Esophagus (tissue), 2 donors: ENCODE measurements at regions not wholly inside any gene's neighbourhood (a gene's known extent, or its start where the extent isn't known, plus 50 kb on each side); places are given as distances from the start of the nearest gene placed in this dataset.

Source experiments
- H3K27ac ChIP-seq, 2 donors: one replicate each; pipeline ENCODE4 v1.5.1; 2013; ENCODE audit warnings: low read depth in 2 of 2, mild to moderate bottlenecking in 2 of 2, inconsistent platforms in 1 of 2, low read length in 1 of 2, moderate library complexity in 1 of 2
- H3K27me3 ChIP-seq, 2 donors: one replicate each; pipeline ENCODE4 v1.6.1; 2013; ENCODE audit warnings: low read length in 2 of 2, control low read depth in 1 of 2, mild to moderate bottlenecking in 1 of 2; ENCODE audit not compliant: insufficient read depth in 2 of 2, control insufficient read depth in 1 of 2
- H3K36me3 ChIP-seq, 2 donors: one replicate each; pipeline ENCODE4 v1.6.1; 2013; ENCODE audit warnings: low read length in 1 of 2; ENCODE audit not compliant: control insufficient read depth in 2 of 2, insufficient read depth in 2 of 2
- H3K4me1 ChIP-seq, 2 donors: one replicate each; pipeline ENCODE4 v1.6.1; 2013; ENCODE audit warnings: low read length in 1 of 2; ENCODE audit not compliant: control insufficient read depth in 2 of 2, insufficient read depth in 2 of 2
- H3K4me3 ChIP-seq, 2 donors: one replicate each; pipeline ENCODE4 v1.5.1; 2013; ENCODE audit warnings: low read length in 2 of 2, mild to moderate bottlenecking in 2 of 2, low read depth in 1 of 2, moderate library complexity in 1 of 2
- H3K9me3 ChIP-seq, 2 donors: one replicate each; pipeline ENCODE4 v1.6.1; 2013; ENCODE audit warnings: mild to moderate bottlenecking in 2 of 2, low read depth in 1 of 2, low read length in 1 of 2, moderate library complexity in 1 of 2; ENCODE audit not compliant: control insufficient read depth in 2 of 2, insufficient read depth in 1 of 2
- WGBS, 2 donors: extraction: QIAGEN DNeasy Blood & Tissue Kit; methylation state at CpG; one replicate each; pipeline ENCODE4 v1.1.7; 2013; 5-methylcytosine and 5-hydroxymethylcytosine counted together
- donor health status: healthy with polysubstance abuse.
- donor health status: Bipolar disorder and iron deficiency.

DNA sequence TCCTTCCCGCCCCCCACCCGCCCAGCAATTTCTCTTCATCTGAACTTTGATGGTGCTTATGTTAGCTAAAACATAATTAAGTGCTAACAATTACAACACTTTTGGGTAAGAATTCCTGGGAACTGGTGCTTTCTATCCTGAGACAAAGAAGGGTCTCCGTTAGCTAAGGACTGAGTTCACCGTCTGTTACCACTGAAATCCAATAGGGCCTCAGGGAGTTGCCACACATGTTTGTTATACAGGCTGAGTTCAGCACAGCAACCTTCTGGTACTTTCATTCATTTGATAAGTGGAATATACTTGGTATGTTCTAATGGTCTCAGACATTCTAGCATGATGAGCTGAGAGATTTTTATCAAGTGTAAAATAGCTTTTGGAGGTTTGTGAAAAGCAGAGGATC is 437.9 kb downstream of the EFNA5 start:
- Histone ChIP-seq H3K4me3 (no peak overlapping the region), H3K9me3 (no peaks in the 10 kb centered on the region), H3K27ac (no peak overlapping the region), H3K4me1 (no peaks in the 10 kb centered on the region), H3K36me3 (no peaks in the 10 kb centered on the region), H3K27me3 (no peaks in the 10 kb centered on the region)
- 82 to 91% methylated on average over 4 of the region's 4 CpGs for WGBS, 2 donors

DNA sequence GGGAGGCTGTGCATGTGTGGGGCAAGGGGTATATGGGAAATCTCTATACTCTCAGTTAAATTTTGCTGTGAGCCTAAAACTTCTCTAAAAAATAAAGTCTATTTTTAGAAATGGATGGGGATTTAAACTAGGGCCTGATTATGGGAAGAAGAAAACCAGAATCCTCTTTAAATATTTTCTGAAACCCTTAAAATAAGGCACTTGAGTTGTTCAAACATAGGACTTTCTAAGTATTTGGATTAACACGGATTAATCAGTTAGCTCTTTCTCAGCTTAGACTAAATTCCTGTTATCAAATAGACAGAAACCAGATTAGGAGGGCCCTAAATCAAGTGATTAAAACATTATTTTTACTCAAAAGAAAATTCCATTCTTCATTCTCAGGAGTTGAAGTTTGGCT is 438.4 kb downstream of the EFNA5 start:
- H3K9me3 ChIP-seq: no peaks in the 10 kb centered on the region
- WGBS, 2 donors: 72 to 87% methylated on average over 1 of the region's 1 CpG
- H3K27ac ChIP-seq: no peak overlapping the region
- H3K27me3 ChIP-seq: no peaks in the 10 kb centered on the region
- H3K36me3 ChIP-seq: no peaks in the 10 kb centered on the region
- no peak overlapping the region for H3K4me3 ChIP-seq
- H3K4me1 ChIP-seq: no peaks in the 10 kb centered on the region

DNA sequence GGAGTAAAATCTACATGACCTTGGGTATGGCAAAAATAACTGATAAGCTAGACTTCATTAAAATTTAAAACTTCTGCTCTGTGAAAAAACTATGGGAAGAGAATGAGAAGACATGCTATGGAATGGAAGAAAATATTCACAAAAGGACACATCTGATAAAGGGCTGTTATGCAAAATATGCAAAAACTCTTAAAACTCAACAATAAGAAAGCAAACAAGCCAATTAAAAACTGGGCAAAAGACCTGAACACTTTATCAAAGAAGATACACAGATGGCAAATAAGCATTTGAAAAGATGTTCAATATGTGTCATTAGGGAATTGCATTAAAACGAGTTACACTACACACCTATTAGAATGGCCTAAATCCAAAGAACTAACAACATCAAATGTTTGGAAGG is 439.5 kb downstream of the EFNA5 start:
- no peaks in the 10 kb centered on the region for H3K9me3 ChIP-seq
- WGBS, 2 donors: 69 to 71% methylated on average over 1 of the region's 1 CpG
- no peaks in the 10 kb centered on the region for H3K27me3 ChIP-seq
- H3K36me3 ChIP-seq: no peaks in the 10 kb centered on the region
- no peak overlapping the region for H3K4me3 ChIP-seq
- no peaks in the 10 kb centered on the region for H3K4me1 ChIP-seq
- H3K27ac ChIP-seq: no peak overlapping the region

DNA sequence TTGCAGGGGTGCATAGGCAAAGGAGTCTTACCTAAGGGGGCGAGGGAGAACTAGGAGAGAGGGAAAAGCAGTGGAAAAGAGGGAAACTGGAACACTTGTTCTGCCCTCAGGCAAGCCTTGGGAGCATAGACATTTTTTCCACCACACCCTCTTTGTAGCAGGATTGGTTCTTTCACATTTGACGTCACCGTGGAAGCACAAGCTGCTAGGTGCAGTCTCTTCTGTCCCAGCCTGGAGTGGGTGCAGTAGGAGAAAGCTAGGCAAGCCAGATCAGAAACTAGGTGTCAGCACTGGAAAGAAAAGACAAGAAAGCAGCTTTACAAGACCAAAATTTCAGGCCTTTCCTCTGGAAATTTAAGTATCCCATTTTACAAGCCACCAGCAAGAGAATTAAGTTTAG is 440.4 kb downstream of the EFNA5 start:
- H3K9me3 ChIP-seq: no peaks in the 10 kb centered on the region
- WGBS, 2 donors: 71 to 87% methylated on average over 3 of the region's 3 CpGs
- no peak overlapping the region for H3K27ac ChIP-seq
- H3K4me1 ChIP-seq: no peaks in the 10 kb centered on the region
- no peaks in the 10 kb centered on the region for H3K27me3 ChIP-seq
- no peaks in the 10 kb centered on the region for H3K36me3 ChIP-seq
- no peak overlapping the region for H3K4me3 ChIP-seq

DNA sequence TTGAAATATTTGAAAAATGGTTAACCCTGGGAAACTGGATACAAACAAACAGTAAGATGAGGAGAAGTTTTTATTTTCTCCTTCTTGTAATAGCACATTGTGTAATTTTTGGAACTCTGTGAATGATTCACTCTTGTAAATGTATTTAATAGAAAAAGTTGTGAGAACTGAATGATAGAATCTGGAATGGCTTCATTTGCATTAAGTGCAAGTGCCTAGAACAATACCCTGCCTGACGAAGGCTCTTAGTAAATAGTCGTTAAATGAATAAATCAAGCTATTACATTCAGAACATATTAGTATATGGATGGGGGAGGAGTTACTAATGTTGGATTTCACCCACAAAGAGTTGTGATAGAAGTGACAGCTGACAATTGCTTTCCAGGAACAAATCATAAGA is 442.5 kb downstream of the EFNA5 start:
- no peaks in the 10 kb centered on the region for H3K27me3 ChIP-seq
- H3K27ac ChIP-seq: no peak overlapping the region
- no peaks in the 10 kb centered on the region for H3K36me3 ChIP-seq
- no peak overlapping the region for H3K4me3 ChIP-seq
- no peaks in the 10 kb centered on the region for H3K4me1 ChIP-seq
- H3K9me3 ChIP-seq: no peaks in the 10 kb centered on the region
- 90 to 94% methylated on average over 2 of the region's 2 CpGs for WGBS, 2 donors

DNA sequence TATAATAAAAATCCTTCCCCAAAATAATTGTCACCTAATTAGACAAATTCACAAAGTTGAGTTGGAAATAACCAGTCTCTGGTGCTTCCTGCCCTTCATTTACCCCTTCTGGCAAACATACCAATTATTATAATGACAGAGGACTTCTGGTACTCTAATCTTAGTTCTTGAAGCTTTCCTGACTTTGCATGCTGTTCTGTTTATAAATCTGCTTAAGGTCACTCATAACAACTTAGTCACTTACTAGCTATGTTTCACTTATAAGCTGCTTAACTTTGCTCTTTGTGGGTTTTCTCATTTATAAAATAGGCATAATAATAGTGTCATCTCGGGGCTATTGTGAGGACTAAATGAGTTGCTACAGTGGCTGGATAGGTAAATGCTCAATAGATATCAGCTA is 446.5 kb downstream of the EFNA5 start:
- Histone ChIP-seq H3K4me1 (no peaks in the 10 kb centered on the region), H3K4me3 (no peak overlapping the region), H3K27me3 (no peaks in the 10 kb centered on the region), H3K36me3 (no peaks in the 10 kb centered on the region), H3K27ac (no peak overlapping the region), H3K9me3 (peaks cover 0 to 2% of the 10 kb centered on the region in 2 donors)
- 51 to 55% methylated on average over 1 of the region's 1 CpG for WGBS, 2 donors

DNA sequence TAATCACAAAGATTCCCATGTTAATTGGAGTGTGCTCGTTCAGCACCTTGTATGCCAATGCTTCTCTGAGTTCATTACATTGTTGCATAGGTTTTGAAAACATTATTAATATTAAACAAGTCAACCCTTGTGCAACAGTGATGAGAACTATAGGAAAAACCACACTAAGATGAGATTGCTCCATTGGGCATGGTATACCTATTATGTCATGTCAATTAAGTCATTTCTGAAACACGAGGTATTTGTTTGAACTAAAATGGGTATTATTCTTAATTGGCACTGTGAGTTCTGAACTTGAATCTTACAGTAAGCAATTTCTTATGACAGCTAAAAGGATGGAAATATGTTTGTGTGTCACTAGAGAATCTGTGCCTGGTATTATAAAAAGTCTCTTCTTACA is 447.7 kb downstream of the EFNA5 start:
- Histone ChIP-seq H3K4me3 (no peak overlapping the region), H3K9me3 (peaks cover 0 to 2% of the 10 kb centered on the region in 2 donors), H3K27ac (no peak overlapping the region), H3K36me3 (no peaks in the 10 kb centered on the region), H3K4me1 (no peaks in the 10 kb centered on the region), H3K27me3 (no peaks in the 10 kb centered on the region)
- 75 to 84% methylated on average over 2 of the region's 2 CpGs for WGBS, 2 donors

DNA sequence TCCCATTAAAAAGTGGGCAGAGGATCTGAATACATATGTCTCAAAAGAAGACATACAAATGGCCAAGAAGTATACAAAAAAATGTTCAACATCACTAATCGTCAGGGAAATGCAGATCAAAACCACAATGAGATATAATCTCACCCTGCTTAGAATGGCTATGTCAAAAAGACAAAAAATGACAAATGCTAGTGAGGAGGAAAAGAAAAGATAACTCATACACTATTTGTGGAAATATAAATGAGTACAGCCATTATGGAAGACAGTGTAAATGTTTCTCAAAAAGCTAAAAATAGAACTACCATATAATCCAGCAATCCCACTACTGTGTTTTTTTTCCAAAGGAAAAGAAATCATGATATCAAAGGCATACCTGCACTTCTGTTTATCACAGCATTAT is 450.7 kb downstream of the EFNA5 start:
- Histone ChIP-seq H3K36me3 (no peaks in the 10 kb centered on the region), H3K9me3 (peaks cover 0 to 2% of the 10 kb centered on the region in 2 donors), H3K27me3 (no peaks in the 10 kb centered on the region), H3K4me3 (no peak overlapping the region), H3K27ac (no peak overlapping the region), H3K4me1 (peaks cover 0 to 5% of the 10 kb centered on the region in 2 donors)
- WGBS, 2 donors: 53 to 63% methylated on average over 1 of the region's 1 CpG

DNA sequence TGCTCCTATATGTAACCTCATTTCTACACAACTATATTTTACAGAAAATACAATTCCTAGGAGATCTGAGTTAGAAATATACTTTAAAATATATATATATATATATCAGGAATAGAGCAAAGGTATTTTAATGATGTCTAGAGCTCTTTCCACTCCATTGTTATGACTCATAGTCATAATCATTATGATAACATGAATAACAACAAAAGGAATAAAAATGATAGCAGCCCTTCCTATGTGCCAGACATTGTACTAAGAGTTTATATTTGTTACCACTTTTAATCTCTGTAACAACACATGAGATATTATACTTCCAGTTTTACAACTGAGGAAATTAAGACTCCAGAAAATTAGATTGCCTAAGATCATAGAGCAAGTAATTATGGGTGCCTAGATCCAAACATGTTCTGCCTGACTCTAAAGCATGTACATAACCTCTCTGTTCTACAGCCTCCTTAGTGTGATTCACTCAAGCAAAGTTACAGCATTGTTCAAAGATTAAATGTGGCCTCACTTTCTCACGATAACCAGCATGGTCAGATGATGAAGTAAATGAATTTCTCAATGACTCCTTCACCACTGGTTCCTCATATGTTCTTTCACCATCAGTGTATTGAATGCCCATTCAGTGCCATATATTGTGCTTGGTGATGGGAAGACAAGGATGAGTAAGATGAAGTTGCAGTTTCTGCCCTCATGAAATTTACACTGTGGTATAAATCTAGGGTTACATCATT is 452.1 kb downstream of the EFNA5 start:
- H3K4me1 ChIP-seq: peaks cover 0 to 5% of the 10 kb centered on the region in 2 donors
- 61 to 65% methylated on average over 1 of the region's 1 CpG for WGBS, 2 donors
- H3K27me3 ChIP-seq: no peaks in the 10 kb centered on the region
- no peaks in the 10 kb centered on the region for H3K36me3 ChIP-seq
- H3K27ac ChIP-seq: no peak overlapping the region
- H3K9me3 ChIP-seq: peaks cover 0 to 2% of the 10 kb centered on the region in 2 donors
- H3K4me3 ChIP-seq: no peak overlapping the region

DNA sequence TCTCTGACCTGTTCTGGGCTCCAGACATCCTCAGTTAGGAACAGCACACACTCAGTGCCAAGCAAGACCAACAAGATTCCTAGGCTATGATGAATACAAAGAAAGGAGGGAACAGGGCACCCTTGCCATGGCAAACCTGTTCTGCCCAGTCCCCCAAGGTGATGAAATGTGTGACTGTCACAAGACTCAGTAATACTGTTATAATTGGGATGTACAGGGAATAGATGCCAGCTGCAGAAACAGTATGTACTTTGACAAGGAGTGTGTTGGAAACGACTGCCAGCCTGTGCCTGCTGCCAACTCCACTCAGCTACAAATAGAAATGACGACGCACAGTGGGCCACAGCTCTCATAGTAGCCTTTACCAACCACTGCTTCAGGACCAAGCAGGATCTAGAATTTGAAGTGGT is 453.0 kb downstream of the EFNA5 start:
- Histone ChIP-seq H3K36me3 (no peaks in the 10 kb centered on the region), H3K4me1 (peaks cover 0 to 5% of the 10 kb centered on the region in 2 donors), H3K27ac (no peak overlapping the region), H3K9me3 (peaks cover 0 to 2% of the 10 kb centered on the region in 2 donors), H3K4me3 (no peak overlapping the region), H3K27me3 (no peaks in the 10 kb centered on the region)
- 45 to 51% methylated on average over 3 of the region's 3 CpGs for WGBS, 2 donors
